CD14-positive monocyte (primary cell): ENCODE measurements at regions not wholly inside any gene's neighbourhood (a gene's known extent, or its start where the extent isn't known, plus 50 kb on each side); places are given as distances from the start of the nearest gene placed in this dataset.

Source experiments
- DNase-seq, 3 donors: peaks; one replicate each; pipeline ENCODE4 v3.0.0-alpha.2; 2011 to 2022
- H2AFZ ChIP-seq: 2 replicates; pipeline ENCODE4 v1.6.0; 2012; ENCODE audit warnings: mild to moderate bottlenecking, low read depth, low read length, inconsistent platforms; ENCODE audit not compliant: insufficient read depth, poor library complexity, severe bottlenecking
- H3K27ac ChIP-seq, 2 donors: 1 replicate in 1 of 2; 2 replicates in 1 of 2; pipeline ENCODE4 v1.5.1; 2012 to 2013; ENCODE audit warnings: low read length in 2 of 2, control low read depth in 1 of 2, inconsistent platforms in 1 of 2, low read depth in 1 of 2, mild to moderate bottlenecking in 1 of 2
- H3K27me3 ChIP-seq, 2 donors: one replicate each; pipeline versions ENCODE4 v1.6.0 to v1.6.1; 2011 to 2013; ENCODE audit warnings: low read length in 2 of 2; ENCODE audit not compliant: control insufficient read depth in 2 of 2, insufficient read depth in 2 of 2
- H3K36me3 ChIP-seq, 2 donors: replicated peaks in 1 of 2; 1 replicate in 1 of 2; 2 replicates in 1 of 2; pipeline versions ENCODE4 v1.5.1 to v1.6.1; 2012 to 2013; ENCODE audit warnings: low read length in 2 of 2, control low read depth in 1 of 2, inconsistent platforms in 1 of 2, mild to moderate bottlenecking in 1 of 2; ENCODE audit not compliant: insufficient read depth in 2 of 2, control insufficient read depth in 1 of 2
- H3K4me1 ChIP-seq, 2 donors: 1 replicate in 1 of 2; 2 replicates in 1 of 2; pipeline versions ENCODE4 v1.5.1 to v1.6.1; 2012 to 2013; ENCODE audit warnings: low read length in 2 of 2, control low read depth in 1 of 2, inconsistent platforms in 1 of 2, mild to moderate bottlenecking in 1 of 2, moderate library complexity in 1 of 2; ENCODE audit not compliant: insufficient read depth in 2 of 2, control insufficient read depth in 1 of 2
- H3K4me2 ChIP-seq: replicated peaks from 2 replicates; pipeline ENCODE3; 2012; ENCODE audit warnings: low read length, moderate library complexity, mild to moderate bottlenecking; ENCODE audit not compliant: poor library complexity, severe bottlenecking; ENCODE audit errors: extremely low read depth
- H3K4me3 ChIP-seq, 3 experiments: fragments of 200-600 bp in 1 of 3; sonication (generic) in 1 of 3; replicated peaks in 1 of 3; 1 replicate in 2 of 3; 2 replicates in 1 of 3; pipeline ENCODE4 v1.5.1; 2011 to 2013; ENCODE audit warnings: low read length in 3 of 3, mild to moderate bottlenecking in 3 of 3, control low read depth in 2 of 3, low read depth in 2 of 3, inconsistent platforms in 1 of 3, moderate library complexity in 1 of 3
- H3K79me2 ChIP-seq: 2 replicates; pipeline ENCODE4 v1.6.0; 2012; ENCODE audit warnings: mild to moderate bottlenecking, control low read depth, inconsistent platforms, low read length, moderate library complexity; ENCODE audit not compliant: insufficient read depth
- H3K9ac ChIP-seq: 2 replicates; pipeline ENCODE4 v1.6.0; 2017; ENCODE audit warnings: low read length, mild to moderate bottlenecking; ENCODE audit not compliant: insufficient read depth, poor library complexity, severe bottlenecking
- H3K9me3 ChIP-seq, 2 donors: replicated peaks in 1 of 2; 1 replicate in 1 of 2; 2 replicates in 1 of 2; pipeline versions ENCODE4 v1.5.1 to v1.6.1; 2012 to 2013; ENCODE audit warnings: low read length in 2 of 2, control low read depth in 1 of 2; ENCODE audit not compliant: control insufficient read depth in 1 of 2, insufficient read depth in 1 of 2
- H4K20me1 ChIP-seq: 2 replicates; pipeline ENCODE4 v1.6.0; 2012; ENCODE audit warnings: mild to moderate bottlenecking, low read length, control low read depth, moderate library complexity; ENCODE audit not compliant: insufficient read depth
- H3K27ac Mint-ChIP-seq, 7 donors: one replicate each; pipeline ENCODE4 v1.8.0; 2020; ENCODE audit warnings: mild to moderate bottlenecking in 7 of 7, mixed read lengths in 7 of 7, moderate library complexity in 6 of 7, inconsistent platforms in 2 of 7
- H3K27me3 Mint-ChIP-seq, 3 donors: one replicate each; pipeline ENCODE4 v1.8.0; 2021 to 2022; ENCODE audit warnings: low read depth in 3 of 3, mild to moderate bottlenecking in 3 of 3, mixed read lengths in 3 of 3, moderate library complexity in 3 of 3, inconsistent platforms in 1 of 3
- H3K36me3 Mint-ChIP-seq, 2 donors: one replicate each; pipeline ENCODE4 v1.8.0; 2020; ENCODE audit warnings: mixed read lengths in 2 of 2, inconsistent platforms in 1 of 2, mild to moderate bottlenecking in 1 of 2
- H3K4me1 Mint-ChIP-seq: one replicate; pipeline ENCODE4 v1.8.0; 2020; ENCODE audit warnings: mild to moderate bottlenecking, mixed read lengths
- H3K4me3 Mint-ChIP-seq, 2 donors: one replicate each; pipeline ENCODE4 v1.8.0; 2020; ENCODE audit warnings: mild to moderate bottlenecking in 2 of 2, mixed read lengths in 2 of 2, moderate library complexity in 1 of 2
- H3K9me3 Mint-ChIP-seq, 7 donors: one replicate each; pipeline ENCODE4 v1.8.0; 2020 to 2022; ENCODE audit warnings: mixed read lengths in 7 of 7, mild to moderate bottlenecking in 6 of 7, moderate library complexity in 6 of 7, inconsistent platforms in 2 of 7
- WGBS: methylation state at CpG from one replicate; pipeline ENCODE4 v1.1.5; 2013; ENCODE audit warnings: missing lambda C conversion rate; ENCODE audit not compliant: insufficient coverage; 5-methylcytosine and 5-hydroxymethylcytosine counted together
- intact Hi-C, 2 donors: fragments of 100-400 bp; cut with micrococcal nuclease; formaldehyde crosslinking; loops; one replicate each; pipeline versions ENCODE4 v1.15.0 to v1.15.1; 2023
- TF ChIP-seq, protein P1 (sequence below): fragments of 200-600 bp; IDR thresholded peaks from one replicate; pipeline ENCODE4 v1.8.0; 2022; ENCODE audit warnings: antibody characterized with exemption, mild to moderate bottlenecking

- DNase-seq: no peak
- Histone ChIP-seq H4K20me1 (no peaks in the 10 kb centered on the region), H3K9me3 (no peaks in the 10 kb centered on the region), H3K9ac (no peak overlapping the region), H3K27me3 (no peaks in the 10 kb centered on the region), H3K4me2 (no peak overlapping the region), H3K4me3 (no peak overlapping the region), H3K27ac (no peak overlapping the region), H3K4me1 (no peaks in the 10 kb centered on the region), H3K36me3 (no peaks in the 10 kb centered on the region), H2AFZ (no peak overlapping the region), H3K79me2 (no peaks in the 10 kb centered on the region)
- Mint-ChIP-seq H3K4me1 (no peaks in the 10 kb centered on the region), H3K36me3 (no peaks in the 10 kb centered on the region), H3K4me3 (no peak overlapping the region), H3K27me3 (no peaks in the 10 kb centered on the region), H3K9me3 (peaks cover 0 to 3% (median 0%) of the 10 kb centered on the region in 7 donors), H3K27ac (no peak overlapping the region)
- TF ChIP-seq, protein P1, sequence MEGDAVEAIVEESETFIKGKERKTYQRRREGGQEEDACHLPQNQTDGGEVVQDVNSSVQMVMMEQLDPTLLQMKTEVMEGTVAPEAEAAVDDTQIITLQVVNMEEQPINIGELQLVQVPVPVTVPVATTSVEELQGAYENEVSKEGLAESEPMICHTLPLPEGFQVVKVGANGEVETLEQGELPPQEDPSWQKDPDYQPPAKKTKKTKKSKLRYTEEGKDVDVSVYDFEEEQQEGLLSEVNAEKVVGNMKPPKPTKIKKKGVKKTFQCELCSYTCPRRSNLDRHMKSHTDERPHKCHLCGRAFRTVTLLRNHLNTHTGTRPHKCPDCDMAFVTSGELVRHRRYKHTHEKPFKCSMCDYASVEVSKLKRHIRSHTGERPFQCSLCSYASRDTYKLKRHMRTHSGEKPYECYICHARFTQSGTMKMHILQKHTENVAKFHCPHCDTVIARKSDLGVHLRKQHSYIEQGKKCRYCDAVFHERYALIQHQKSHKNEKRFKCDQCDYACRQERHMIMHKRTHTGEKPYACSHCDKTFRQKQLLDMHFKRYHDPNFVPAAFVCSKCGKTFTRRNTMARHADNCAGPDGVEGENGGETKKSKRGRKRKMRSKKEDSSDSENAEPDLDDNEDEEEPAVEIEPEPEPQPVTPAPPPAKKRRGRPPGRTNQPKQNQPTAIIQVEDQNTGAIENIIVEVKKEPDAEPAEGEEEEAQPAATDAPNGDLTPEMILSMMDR: no peak
- intact Hi-C loops: no loop called here
- no CpG with 5 or more reads among the region's 1 CpG for WGBS
These were observed 1287.5 kb upstream of the NXPH2 start for GRCh38 chr2:140067661-140068060.

DNA sequence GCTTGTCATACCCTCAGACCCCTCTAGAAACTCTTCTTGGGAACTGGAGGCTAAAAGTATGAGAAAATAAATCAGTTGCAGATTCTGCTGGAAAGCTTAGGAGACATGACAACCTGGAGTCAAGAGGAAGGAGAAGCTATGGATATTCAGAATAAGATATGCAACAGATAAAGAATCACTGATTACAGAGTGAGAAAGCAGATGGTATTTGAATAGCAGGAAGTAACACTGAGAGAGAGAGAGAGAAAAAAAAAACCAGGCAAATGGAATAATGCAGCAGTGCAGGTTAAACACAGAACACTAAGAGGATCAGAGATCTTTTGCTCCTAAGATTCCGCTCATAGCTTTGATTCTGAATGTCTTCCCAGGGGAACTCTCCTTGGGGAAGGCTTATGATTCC lies 1284.1 kb upstream of the NXPH2 start:
- H3K27me3 Mint-ChIP-seq: no peaks in the 10 kb centered on the region
- intact Hi-C loops: no loop called here
- 88% methylated on average over 1 of the region's 1 CpG for WGBS
- H3K9me3 Mint-ChIP-seq: peaks cover 0 to 3% (median 2%) of the 10 kb centered on the region in 7 donors
- Histone ChIP-seq H3K9ac (no peak overlapping the region), H3K4me1 (no peaks in the 10 kb centered on the region), H3K27ac (no peak overlapping the region), H3K4me3 (no peak overlapping the region), H4K20me1 (no peaks in the 10 kb centered on the region), H3K79me2 (no peaks in the 10 kb centered on the region), H3K27me3 (no peaks in the 10 kb centered on the region), H3K9me3 (no peaks in the 10 kb centered on the region), H2AFZ (no peak overlapping the region), H3K36me3 (no peaks in the 10 kb centered on the region), H3K4me2 (no peak overlapping the region)
- no peak for DNase-seq
- H3K4me1 Mint-ChIP-seq: no peaks in the 10 kb centered on the region
- TF ChIP-seq, protein P1: no peak
- no peak overlapping the region for H3K27ac Mint-ChIP-seq
- H3K4me3 Mint-ChIP-seq: no peak overlapping the region
- H3K36me3 Mint-ChIP-seq: no peaks in the 10 kb centered on the region
